Peyer's patch (tissue), 4 donors: ENCODE measurements at regions not wholly inside any gene's neighbourhood (a gene's known extent, or its start where the extent isn't known, plus 50 kb on each side); places are given as distances from the start of the nearest gene placed in this dataset.

Experiments
- DNase-seq, 3 donors: peaks; one replicate each; pipeline ENCODE4 v3.0.0-alpha.2; 2017 to 2019
- H3K27ac ChIP-seq, 4 donors: fragments of 200-600 bp; sonication (generic); one replicate each; pipeline ENCODE4 v1.5.1; 2016 to 2019
- H3K27me3 ChIP-seq, 2 donors: fragments of 200-600 bp; sonication (generic); one replicate each; pipeline ENCODE4 v1.5.1; 2019
- H3K36me3 ChIP-seq, 3 donors: fragments of 200-600 bp; sonication (generic); one replicate each; pipeline ENCODE4 v1.5.1; 2016 to 2019
- H3K4me1 ChIP-seq, 4 donors: fragments of 200-600 bp; sonication (generic); one replicate each; pipeline ENCODE4 v1.5.1; 2016 to 2019
- H3K4me3 ChIP-seq, 4 donors: fragments of 200-600 bp; sonication (generic); 1 replicate in 3 of 4; 2 replicates in 1 of 4; pipeline ENCODE4 v1.5.1; 2016 to 2019; ENCODE audit warnings: mild to moderate bottlenecking in 1 of 4
- H3K9me3 ChIP-seq, 4 donors: fragments of 200-600 bp; sonication (generic); one replicate each; pipeline ENCODE4 v1.5.1; 2016 to 2019; ENCODE audit warnings: mild to moderate bottlenecking in 1 of 4
- CTCF ChIP-seq, 6 experiments: fragments of 450-650 bp in 4 of 6; fragments of 200-600 bp in 2 of 6; sonication (generic) in 1 of 6; IDR thresholded peaks; one replicate each; pipeline ENCODE4 v1.5.1; 2017 to 2019; ENCODE audit warnings: antibody characterized with exemption in 6 of 6, mild to moderate bottlenecking in 3 of 6, moderate library complexity in 1 of 6
- POLR2A ChIP-seq, 2 donors: fragments of 450-650 bp; IDR thresholded peaks; one replicate each; pipeline ENCODE4 v1.5.1; 2017; ENCODE audit warnings: antibody characterized with exemption in 2 of 2, mild to moderate bottlenecking in 2 of 2, moderate library complexity in 2 of 2

GRCh38 chr4:11593576-11594116 is 165.0 kb upstream of the HS3ST1 start:
- no peak overlapping the region for H3K4me3 ChIP-seq
- DNase-seq: no peak
- no peaks in the 10 kb centered on the region for H3K36me3 ChIP-seq
- no peak overlapping the region for H3K27ac ChIP-seq
- H3K27me3 ChIP-seq: no peaks in the 10 kb centered on the region
- no peaks in the 10 kb centered on the region for H3K4me1 ChIP-seq
- no peak for TF ChIP-seq CTCF (IDR thresholded peaks at IDR 0.05)
- TF ChIP-seq POLR2A (IDR thresholded peaks at IDR 0.05): no peak
- no peaks in the 10 kb centered on the region for H3K9me3 ChIP-seq

GRCh38 chr4:11592276-11592675 is 163.6 kb upstream of the HS3ST1 start:
- Histone ChIP-seq H3K4me1 (no peaks in the 10 kb centered on the region), H3K9me3 (no peaks in the 10 kb centered on the region), H3K27me3 (no peaks in the 10 kb centered on the region), H3K4me3 (no peak overlapping the region), H3K36me3 (no peaks in the 10 kb centered on the region), H3K27ac (no peak overlapping the region)
- TF ChIP-seq CTCF (IDR thresholded peaks at IDR 0.05) (no peak), POLR2A (IDR thresholded peaks at IDR 0.05) (no peak)
- no peak for DNase-seq

GRCh38 chr4:11590132-11590531 is 161.4 kb upstream of the HS3ST1 start:
- no peak for DNase-seq
- no peak overlapping the region for H3K27ac ChIP-seq
- H3K4me1 ChIP-seq: no peaks in the 10 kb centered on the region
- H3K27me3 ChIP-seq: no peaks in the 10 kb centered on the region
- H3K4me3 ChIP-seq: no peak overlapping the region
- no peaks in the 10 kb centered on the region for H3K9me3 ChIP-seq
- TF ChIP-seq POLR2A (IDR thresholded peaks at IDR 0.05) (no peak), CTCF (IDR thresholded peaks at IDR 0.05) (no peak)
- H3K36me3 ChIP-seq: no peaks in the 10 kb centered on the region

- Histone ChIP-seq H3K9me3 (no peaks in the 10 kb centered on the region), H3K4me1 (no peaks in the 10 kb centered on the region), H3K4me3 (no peak overlapping the region), H3K27ac (no peak overlapping the region), H3K36me3 (no peaks in the 10 kb centered on the region), H3K27me3 (no peaks in the 10 kb centered on the region)
- TF ChIP-seq CTCF (IDR thresholded peaks at IDR 0.05) (no peak), POLR2A (IDR thresholded peaks at IDR 0.05) (no peak)
- DNase-seq: no peak
Measured at GRCh38 chr4:11589676-11590075, 161.0 kb upstream of the HS3ST1 start.

- no peaks in the 10 kb centered on the region for H3K36me3 ChIP-seq
- H3K4me1 ChIP-seq: no peaks in the 10 kb centered on the region
- TF ChIP-seq POLR2A (IDR thresholded peaks at IDR 0.05): no peak
- H3K9me3 ChIP-seq: no peaks in the 10 kb centered on the region
- H3K4me3 ChIP-seq: no peak overlapping the region
- no peak for DNase-seq
- no peaks in the 10 kb centered on the region for H3K27me3 ChIP-seq
- no peak overlapping the region for H3K27ac ChIP-seq
Measured at GRCh38 chr4:11587797-11588196, 159.1 kb upstream of the HS3ST1 start.

- H3K4me3 ChIP-seq: no peak overlapping the region
- H3K4me1 ChIP-seq: no peaks in the 10 kb centered on the region
- DNase-seq: peak in 1 of 3 donors; percentile 47
- no peaks in the 10 kb centered on the region for H3K9me3 ChIP-seq
- TF ChIP-seq CTCF (IDR thresholded peaks at IDR 0.05) (no peak), POLR2A (IDR thresholded peaks at IDR 0.05) (no peak)
- H3K36me3 ChIP-seq: no peaks in the 10 kb centered on the region
- H3K27me3 ChIP-seq: no peaks in the 10 kb centered on the region
- H3K27ac ChIP-seq: no peak overlapping the region
Measured at GRCh38 chr4:11585506-11585905, 156.8 kb upstream of the HS3ST1 start.
